Peyer's patch (tissue), 4 donors: ENCODE measurements at regions not wholly inside any gene's neighbourhood (a gene's known extent, or its start where the extent isn't known, plus 50 kb on each side); places are given as distances from the start of the nearest gene placed in this dataset.

Source experiments
- POLR2A ChIP-seq, 2 donors: fragments of 450-650 bp; IDR thresholded peaks; one replicate each; pipeline ENCODE4 v1.5.1; 2017; ENCODE audit warnings: antibody characterized with exemption in 2 of 2, mild to moderate bottlenecking in 2 of 2, moderate library complexity in 2 of 2
- TF ChIP-seq, protein P1 (sequence below), 6 experiments: fragments of 450-650 bp in 4 of 6; fragments of 200-600 bp in 2 of 6; sonication (generic) in 1 of 6; IDR thresholded peaks; one replicate each; pipeline ENCODE4 v1.5.1; 2017 to 2019; ENCODE audit warnings: antibody characterized with exemption in 6 of 6, mild to moderate bottlenecking in 3 of 6, moderate library complexity in 1 of 6

DNA sequence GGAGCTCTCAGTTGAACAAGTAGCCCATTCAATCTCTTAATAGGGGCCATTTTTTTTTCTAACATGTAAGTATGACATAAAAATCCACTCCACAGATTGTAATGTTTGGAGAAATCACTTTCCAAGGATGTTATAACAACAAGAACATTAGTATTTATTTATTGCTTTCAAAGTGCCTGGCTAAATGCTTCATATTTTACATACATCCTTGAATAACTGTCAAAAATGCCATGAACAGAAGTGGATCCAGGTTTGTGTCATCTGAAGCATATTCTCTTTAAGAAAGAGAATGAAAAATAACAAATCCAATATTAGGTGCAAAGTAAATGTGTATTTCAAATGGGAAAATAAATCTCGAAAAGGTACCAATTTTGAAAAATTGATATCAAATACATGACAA lies 344.0 kb upstream of the FAT3 start:
- TF ChIP-seq, protein P1, sequence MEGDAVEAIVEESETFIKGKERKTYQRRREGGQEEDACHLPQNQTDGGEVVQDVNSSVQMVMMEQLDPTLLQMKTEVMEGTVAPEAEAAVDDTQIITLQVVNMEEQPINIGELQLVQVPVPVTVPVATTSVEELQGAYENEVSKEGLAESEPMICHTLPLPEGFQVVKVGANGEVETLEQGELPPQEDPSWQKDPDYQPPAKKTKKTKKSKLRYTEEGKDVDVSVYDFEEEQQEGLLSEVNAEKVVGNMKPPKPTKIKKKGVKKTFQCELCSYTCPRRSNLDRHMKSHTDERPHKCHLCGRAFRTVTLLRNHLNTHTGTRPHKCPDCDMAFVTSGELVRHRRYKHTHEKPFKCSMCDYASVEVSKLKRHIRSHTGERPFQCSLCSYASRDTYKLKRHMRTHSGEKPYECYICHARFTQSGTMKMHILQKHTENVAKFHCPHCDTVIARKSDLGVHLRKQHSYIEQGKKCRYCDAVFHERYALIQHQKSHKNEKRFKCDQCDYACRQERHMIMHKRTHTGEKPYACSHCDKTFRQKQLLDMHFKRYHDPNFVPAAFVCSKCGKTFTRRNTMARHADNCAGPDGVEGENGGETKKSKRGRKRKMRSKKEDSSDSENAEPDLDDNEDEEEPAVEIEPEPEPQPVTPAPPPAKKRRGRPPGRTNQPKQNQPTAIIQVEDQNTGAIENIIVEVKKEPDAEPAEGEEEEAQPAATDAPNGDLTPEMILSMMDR (IDR thresholded peaks at IDR 0.05) = no peak
- no peak for TF ChIP-seq POLR2A (IDR thresholded peaks at IDR 0.05)
